PC-3 (cell line): ENCODE measurements at regions not wholly inside any gene's neighbourhood (a gene's known extent, or its start where the extent isn't known, plus 50 kb on each side); places are given as distances from the start of the nearest gene placed in this dataset.

Source experiments
- ATAC-seq: fragments of 200-7000 bp; cut with Tn5 transposase; 2 replicates; pipeline ENCODE4 v1.9.1; 2020; ENCODE audit warnings: mild to moderate bottlenecking, moderate library complexity
- BruUV-seq: library from RNA; stranded (reverse); fragments of 400-500 nt; replicated peaks from 2 replicates; lab custom pipeline; 2021; lab: Mats Ljungman, UMichigan
- CTCF ChIA-PET: fragments of 300-600 bp; sonication (Branson Sonifier 250); formaldehyde crosslinking; loops from one replicate; lab custom pipeline; 2022; ENCODE audit warnings: antibody characterized with exemption; lab: Charles Lee
- POLR2A ChIA-PET: fragments of 300-600 bp; sonication (Branson Sonifier 250); formaldehyde crosslinking; loops from one replicate; lab custom pipeline; 2022; ENCODE audit warnings: antibody characterized with exemption; ENCODE audit not compliant: unreplicated experiment; lab: Charles Lee
- DNase-seq: peaks from one replicate; pipeline ENCODE4 v3.0.0-alpha.2; 2015
- H2AFZ ChIP-seq: fragments of 300-600 bp; sonication (generic); 2 replicates; pipeline ENCODE4 v1.6.0; 2016; ENCODE audit warnings: antibody characterized with exemption, low read length
- H3F3A ChIP-seq: fragments of 300-600 bp; sonication (generic); one replicate; pipeline ENCODE4 v1.6.0; 2017; ENCODE audit warnings: antibody characterized with exemption, low read length, control low read depth, mild to moderate bottlenecking; ENCODE audit not compliant: unreplicated experiment
- H3K27ac ChIP-seq: fragments of 300-600 bp; sonication (generic); 2 replicates; pipeline ENCODE4 v1.5.1; 2016; ENCODE audit warnings: mild to moderate bottlenecking, low read length
- H3K27me3 ChIP-seq: fragments of 300-600 bp; sonication (generic); 2 replicates; pipeline ENCODE4 v1.6.1; 2016; ENCODE audit warnings: low read length, mixed read lengths
- H3K36me3 ChIP-seq: fragments of 300-600 bp; sonication (generic); 2 replicates; pipeline ENCODE4 v1.6.1; 2016; ENCODE audit warnings: low read depth, mixed run types, low read length, mixed read lengths
- H3K4me1 ChIP-seq: fragments of 300-600 bp; sonication (generic); 2 replicates; pipeline ENCODE4 v1.5.1; 2016; ENCODE audit warnings: low read length; ENCODE audit not compliant: insufficient read depth
- H3K4me2 ChIP-seq: fragments of 300-600 bp; sonication (generic); 2 replicates; pipeline ENCODE4 v1.6.0; 2016; ENCODE audit warnings: low read length
- H3K4me3 ChIP-seq: fragments of 300-600 bp; sonication (generic); 2 replicates; pipeline ENCODE4 v1.5.1; 2016; ENCODE audit warnings: mild to moderate bottlenecking, low read length, mixed read lengths
- H3K79me2 ChIP-seq: fragments of 300-600 bp; sonication (generic); 2 replicates; pipeline ENCODE4 v1.6.1; 2017; ENCODE audit warnings: low read length, mixed read lengths
- H3K9ac ChIP-seq: fragments of 300-600 bp; sonication (generic); 2 replicates; pipeline ENCODE4 v1.6.0; 2016; ENCODE audit warnings: mild to moderate bottlenecking, low read length
- H3K9me2 ChIP-seq: fragments of 300-600 bp; sonication (generic); replicated peaks from 2 replicates; pipeline ENCODE4 v1.6.1; 2016; ENCODE audit warnings: mixed run types, low read length, mixed read lengths
- H3K9me3 ChIP-seq: fragments of 300-600 bp; sonication (generic); 2 replicates; pipeline ENCODE4 v1.6.1; 2016; ENCODE audit warnings: low read length, mixed read lengths
- H4K20me1 ChIP-seq: fragments of 300-600 bp; sonication (generic); 2 replicates; pipeline ENCODE4 v1.6.1; 2016; ENCODE audit warnings: low read length, mixed read lengths
- EZH2 ChIP-seq: fragments of 300-600 bp; sonication (generic); IDR thresholded peaks from one replicate; pipeline ENCODE4 v1.6.1; 2017; ENCODE audit warnings: antibody characterized with exemption, mild to moderate bottlenecking, low read length; ENCODE audit not compliant: unreplicated experiment
- EZH2phosphoT487 ChIP-seq: fragments of 300-600 bp; sonication (generic); IDR thresholded peaks from 2 replicates; pipeline ENCODE4 v1.6.1; 2018; ENCODE audit warnings: mild to moderate bottlenecking, antibody characterized with exemption, low read length, borderline replicate concordance
- intact Hi-C: fragments of 100-400 bp; cut with micrococcal nuclease; formaldehyde crosslinking; loops from 2 replicates; pipeline ENCODE4 v1.9.0; 2023
- TF ChIP-seq, protein P1 (sequence below): fragments of 300-600 bp; sonication (generic); conservative IDR thresholded peaks from 2 replicates; pipeline ENCODE4 v1.5.1; 2017; ENCODE audit warnings: antibody characterized with exemption, low read depth, mild to moderate bottlenecking, low read length

- Histone ChIP-seq H4K20me1 (no peaks in the 10 kb centered on the region), H3K36me3 (no peaks in the 10 kb centered on the region), H3K27ac (no peak overlapping the region), H3K27me3 (peaks cover 43% of the 10 kb centered on the region), H3K4me2 (no peak overlapping the region), H3K4me1 (peaks cover 12% of the 10 kb centered on the region), H2AFZ (no peak overlapping the region), H3K4me3 (no peak overlapping the region), H3K9me2 (no peaks in the 10 kb centered on the region), H3K9me3 (no peaks in the 10 kb centered on the region), H3K9ac (no peak overlapping the region), H3K79me2 (no peaks in the 10 kb centered on the region), H3F3A (no peaks in the 10 kb centered on the region)
- DNase-seq: no peak
- TF ChIP-seq EZH2: no peak
- no peak for TF ChIP-seq EZH2phosphoT487
- TF ChIP-seq, protein P1, sequence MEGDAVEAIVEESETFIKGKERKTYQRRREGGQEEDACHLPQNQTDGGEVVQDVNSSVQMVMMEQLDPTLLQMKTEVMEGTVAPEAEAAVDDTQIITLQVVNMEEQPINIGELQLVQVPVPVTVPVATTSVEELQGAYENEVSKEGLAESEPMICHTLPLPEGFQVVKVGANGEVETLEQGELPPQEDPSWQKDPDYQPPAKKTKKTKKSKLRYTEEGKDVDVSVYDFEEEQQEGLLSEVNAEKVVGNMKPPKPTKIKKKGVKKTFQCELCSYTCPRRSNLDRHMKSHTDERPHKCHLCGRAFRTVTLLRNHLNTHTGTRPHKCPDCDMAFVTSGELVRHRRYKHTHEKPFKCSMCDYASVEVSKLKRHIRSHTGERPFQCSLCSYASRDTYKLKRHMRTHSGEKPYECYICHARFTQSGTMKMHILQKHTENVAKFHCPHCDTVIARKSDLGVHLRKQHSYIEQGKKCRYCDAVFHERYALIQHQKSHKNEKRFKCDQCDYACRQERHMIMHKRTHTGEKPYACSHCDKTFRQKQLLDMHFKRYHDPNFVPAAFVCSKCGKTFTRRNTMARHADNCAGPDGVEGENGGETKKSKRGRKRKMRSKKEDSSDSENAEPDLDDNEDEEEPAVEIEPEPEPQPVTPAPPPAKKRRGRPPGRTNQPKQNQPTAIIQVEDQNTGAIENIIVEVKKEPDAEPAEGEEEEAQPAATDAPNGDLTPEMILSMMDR: no peak
- BruUV-seq: no TSS peak
- CTCF ChIA-PET: no interaction called here
- intact Hi-C loops: loop anchor here (5.0 kb wide), 1 partner anchor 93 kb away; no protein-coding TSS in a partner anchor
- POLR2A ChIA-PET: no interaction called here
- ATAC-seq: no peak
Observed at GRCh38 chr2:15734674-15735483, 143.2 kb downstream of the DDX1 start.

- no peak for ATAC-seq
- H3K79me2 ChIP-seq: no peaks in the 10 kb centered on the region
- ChIA-PET POLR2A (no interaction called here), CTCF (no interaction called here)
- no peak overlapping the region for H3K27ac ChIP-seq
- peaks cover 10% of the 10 kb centered on the region for H3K4me1 ChIP-seq
- H3K9ac ChIP-seq: no peak overlapping the region
- H3K9me3 ChIP-seq: no peaks in the 10 kb centered on the region
- H2AFZ ChIP-seq: no peak overlapping the region
- no peaks in the 10 kb centered on the region for H3K36me3 ChIP-seq
- no peaks in the 10 kb centered on the region for H3K9me2 ChIP-seq
- TF ChIP-seq EZH2 (no peak), EZH2phosphoT487 (no peak)
- TF ChIP-seq, protein P1: no peak
- no peak overlapping the region for H3K4me3 ChIP-seq
- DNase-seq: no peak
- intact Hi-C loops: no loop called here
- H3K4me2 ChIP-seq: no peak overlapping the region
- no peaks in the 10 kb centered on the region for H3F3A ChIP-seq
- no peaks in the 10 kb centered on the region for H4K20me1 ChIP-seq
- peaks cover 43% of the 10 kb centered on the region for H3K27me3 ChIP-seq
- BruUV-seq: no TSS peak
Observed at GRCh38 chr2:15735484-15736326, 144.0 kb downstream of the DDX1 start.
